LNCAP (cell line): ENCODE measurements at regions not wholly inside any gene's neighbourhood (a gene's known extent, or its start where the extent isn't known, plus 50 kb on each side); places are given as distances from the start of the nearest gene placed in this dataset.

ENCODE experiments used
- TF ChIP-seq, protein P1 (sequence below): fragments of 450-650 bp; IDR thresholded peaks from 2 replicates; pipeline ENCODE4 v1.5.1; 2017; ENCODE audit warnings: mild to moderate bottlenecking

DNA sequence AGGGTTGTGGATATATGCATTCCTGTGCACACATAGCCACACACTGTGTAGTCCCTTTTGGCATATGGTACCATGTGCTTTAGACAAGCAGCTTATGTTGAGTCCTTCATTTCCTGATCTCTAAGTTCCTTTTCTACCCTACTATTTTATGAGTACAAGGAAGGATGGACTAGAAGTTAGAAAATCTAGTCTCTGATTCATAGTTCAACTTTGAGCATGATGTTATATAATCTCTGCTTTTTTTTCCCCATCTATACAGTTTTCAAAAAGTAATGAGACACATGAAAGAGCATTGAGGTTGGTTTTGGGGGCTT, 123.6 kb downstream of the PLEKHG1 start:
- TF ChIP-seq, protein P1, sequence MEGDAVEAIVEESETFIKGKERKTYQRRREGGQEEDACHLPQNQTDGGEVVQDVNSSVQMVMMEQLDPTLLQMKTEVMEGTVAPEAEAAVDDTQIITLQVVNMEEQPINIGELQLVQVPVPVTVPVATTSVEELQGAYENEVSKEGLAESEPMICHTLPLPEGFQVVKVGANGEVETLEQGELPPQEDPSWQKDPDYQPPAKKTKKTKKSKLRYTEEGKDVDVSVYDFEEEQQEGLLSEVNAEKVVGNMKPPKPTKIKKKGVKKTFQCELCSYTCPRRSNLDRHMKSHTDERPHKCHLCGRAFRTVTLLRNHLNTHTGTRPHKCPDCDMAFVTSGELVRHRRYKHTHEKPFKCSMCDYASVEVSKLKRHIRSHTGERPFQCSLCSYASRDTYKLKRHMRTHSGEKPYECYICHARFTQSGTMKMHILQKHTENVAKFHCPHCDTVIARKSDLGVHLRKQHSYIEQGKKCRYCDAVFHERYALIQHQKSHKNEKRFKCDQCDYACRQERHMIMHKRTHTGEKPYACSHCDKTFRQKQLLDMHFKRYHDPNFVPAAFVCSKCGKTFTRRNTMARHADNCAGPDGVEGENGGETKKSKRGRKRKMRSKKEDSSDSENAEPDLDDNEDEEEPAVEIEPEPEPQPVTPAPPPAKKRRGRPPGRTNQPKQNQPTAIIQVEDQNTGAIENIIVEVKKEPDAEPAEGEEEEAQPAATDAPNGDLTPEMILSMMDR: no peak

DNA sequence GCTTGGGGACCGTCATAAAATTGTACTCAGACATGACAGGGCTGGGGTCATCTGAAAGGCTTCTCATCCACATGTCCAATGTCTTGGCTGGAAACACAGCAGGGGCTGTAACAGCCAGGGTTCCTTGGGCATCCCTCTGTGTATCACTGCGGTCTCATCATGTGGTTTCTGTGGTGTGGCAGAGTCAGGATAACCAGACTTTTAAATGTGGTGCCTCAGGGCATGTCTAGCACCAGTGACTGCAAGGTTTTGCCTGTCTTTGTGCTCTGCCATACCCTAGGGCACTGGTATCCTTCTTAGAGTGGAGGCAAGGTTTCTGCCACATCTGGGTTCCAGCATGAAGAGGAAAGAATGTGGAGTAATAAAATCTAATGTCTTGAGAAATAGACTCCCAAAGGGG, 124.2 kb downstream of the PLEKHG1 start:
- TF ChIP-seq, protein P1: no peak

DNA sequence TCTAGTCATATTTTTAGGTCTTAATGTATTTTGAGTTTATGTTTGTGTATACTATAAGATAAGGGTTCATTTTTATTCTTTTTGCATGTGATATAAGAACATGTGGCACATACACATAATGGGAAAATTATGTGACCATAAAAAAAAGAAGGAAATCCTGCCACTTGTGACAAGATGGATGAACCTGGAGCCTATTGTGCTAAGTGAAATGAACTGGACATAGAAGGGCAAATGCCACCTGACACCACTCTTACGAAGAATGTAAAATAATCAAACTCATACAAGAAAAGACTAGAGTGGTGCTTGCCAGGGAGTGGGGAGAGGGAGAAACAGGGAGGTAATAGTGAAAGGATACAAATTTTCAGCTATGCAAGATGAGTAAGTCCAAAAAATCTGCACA, 126.1 kb downstream of the PLEKHG1 start:
- TF ChIP-seq, protein P1: no peak

DNA sequence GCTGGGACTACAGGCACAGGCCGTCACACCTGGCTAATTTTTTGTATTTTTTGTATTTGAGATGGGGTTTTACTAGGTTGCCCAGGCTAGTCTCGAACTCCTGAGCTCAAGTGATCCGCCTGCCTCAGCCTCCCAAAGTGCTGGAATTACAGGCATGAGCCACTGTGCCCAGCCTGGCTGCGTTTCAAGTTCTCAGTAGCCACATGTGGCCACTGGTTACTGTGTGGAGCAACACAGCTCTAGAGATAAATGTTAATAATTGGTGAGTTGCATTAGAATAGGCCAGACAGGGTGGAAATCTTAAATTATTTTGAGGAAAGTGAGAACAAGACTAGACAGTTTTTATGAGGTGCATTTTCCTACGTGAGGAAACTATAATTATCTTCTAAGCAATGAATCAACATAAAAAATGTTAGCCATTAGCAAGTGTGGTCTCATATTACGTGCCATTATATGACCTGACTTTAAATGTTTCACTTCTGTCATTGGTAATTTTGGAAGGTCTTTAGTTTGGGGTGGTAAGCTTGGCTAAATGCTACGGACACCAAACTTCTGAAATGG, 129.6 kb downstream of the PLEKHG1 start:
- TF ChIP-seq, protein P1: no peak

DNA sequence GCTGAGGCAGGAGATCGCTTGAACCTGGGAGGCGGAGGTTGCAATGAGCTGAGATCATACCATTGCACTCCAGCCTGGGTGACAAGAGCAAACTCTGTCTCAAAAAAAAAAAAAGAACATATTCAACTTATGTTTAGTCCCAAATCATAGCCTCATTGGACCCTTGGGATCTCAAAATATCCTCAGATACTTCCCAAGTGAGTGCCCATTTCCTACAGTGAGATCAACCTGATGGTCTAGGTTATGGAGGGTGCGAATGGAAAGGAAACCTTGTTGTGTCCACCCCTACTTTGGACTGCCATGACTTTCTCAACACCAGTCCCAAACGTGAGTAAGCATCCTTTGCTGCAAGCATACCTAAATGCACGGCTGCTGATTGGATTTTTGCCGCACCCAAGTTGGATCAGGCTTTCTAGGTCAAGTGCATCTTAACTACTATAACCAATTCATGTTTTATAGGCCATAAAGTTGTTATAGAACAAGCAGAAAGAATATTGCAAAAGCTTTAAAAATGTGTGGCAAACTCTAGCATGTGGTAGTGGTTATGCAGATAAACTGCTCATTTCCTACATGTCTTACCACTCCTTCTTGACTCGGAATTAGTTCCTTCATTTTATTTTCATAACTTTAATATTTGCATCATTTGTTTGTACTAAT, 131.2 kb downstream of the PLEKHG1 start:
- TF ChIP-seq, protein P1: no peak

DNA sequence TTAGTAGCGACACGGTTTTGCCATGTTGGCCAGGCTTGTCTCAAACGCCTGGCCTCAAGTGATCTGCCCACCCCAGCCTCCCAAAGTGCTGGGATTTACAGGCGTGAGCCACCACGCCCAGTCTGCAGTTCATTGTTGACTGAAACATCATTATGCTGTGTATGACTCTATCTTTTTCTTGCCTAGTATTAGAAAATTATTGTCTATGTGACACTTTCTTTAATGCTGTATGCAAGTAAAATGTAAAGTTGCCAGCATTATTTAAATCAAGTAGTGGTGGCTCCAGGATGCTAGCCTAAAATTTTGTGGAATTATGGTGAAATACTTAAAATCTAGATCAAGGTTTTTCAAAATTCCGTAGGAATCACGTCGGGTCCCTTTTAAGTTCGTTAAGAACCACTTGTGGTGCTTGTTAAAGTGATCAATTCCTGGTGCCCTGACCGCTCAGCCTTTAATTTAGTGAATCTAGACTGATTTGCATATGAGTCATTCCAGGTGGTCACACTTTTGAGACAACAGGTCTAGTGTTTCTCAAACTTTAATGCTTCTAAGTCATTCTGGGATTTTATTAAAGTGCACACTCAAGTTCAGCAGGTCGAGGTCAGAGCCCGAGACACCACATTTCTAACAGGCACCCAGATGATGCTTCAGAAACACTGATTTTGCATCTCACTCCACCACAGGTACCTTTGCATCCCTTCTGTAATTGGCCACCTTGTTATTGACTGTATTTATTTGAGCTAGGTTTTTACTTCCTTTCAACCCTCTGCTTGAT, 132.6 kb upstream of the MTHFD1L start:
- TF ChIP-seq, protein P1: no peak

DNA sequence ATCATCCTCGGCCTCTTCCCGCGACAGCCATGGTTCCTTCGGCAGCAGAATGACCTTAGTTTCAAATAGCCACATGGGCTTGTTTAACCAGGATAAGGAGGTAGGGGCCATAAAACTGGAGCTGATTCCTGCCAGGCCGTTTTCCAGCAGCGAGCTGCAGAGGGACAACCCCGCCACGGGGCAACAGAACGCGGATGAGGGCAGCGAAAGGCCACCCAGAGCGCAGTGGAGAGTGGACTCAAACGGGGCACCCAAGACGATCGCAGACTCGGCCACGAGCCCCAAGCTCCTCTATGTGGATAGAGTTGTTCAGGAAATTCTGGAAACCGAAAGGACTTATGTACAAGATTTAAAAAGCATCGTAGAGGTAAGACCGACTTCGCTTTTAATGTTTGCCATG, 131.8 kb upstream of the MTHFD1L start:
- TF ChIP-seq, protein P1: no peak
